GM06990 (cell line): ENCODE measurements at regions not wholly inside any gene's neighbourhood (a gene's known extent, or its start where the extent isn't known, plus 50 kb on each side); places are given as distances from the start of the nearest gene placed in this dataset.

Experiments used
- DNase-seq: peaks from one replicate; pipeline ENCODE4 v3.0.0-alpha.2; 2011; ENCODE audit not compliant: insufficient read length; ENCODE audit errors: extremely low read depth
- H3K27me3 ChIP-seq: replicated peaks from 2 replicates; pipeline ENCODE4 v1.6.0; 2011; ENCODE audit warnings: low read length; ENCODE audit not compliant: control insufficient read depth, insufficient read depth
- H3K36me3 ChIP-seq: 2 replicates; pipeline ENCODE4 v1.5.1; 2011; ENCODE audit warnings: low read length; ENCODE audit not compliant: control insufficient read depth, insufficient read depth
- H3K4me3 ChIP-seq: replicated peaks from 2 replicates; pipeline ENCODE4 v1.5.1; 2011; ENCODE audit warnings: low read depth, mild to moderate bottlenecking, control low read depth, low read length
- TF ChIP-seq, protein P1 (sequence below): IDR thresholded peaks from 2 replicates; pipeline ENCODE4 v1.5.1; 2011; ENCODE audit warnings: low read length, control low read depth, mild to moderate bottlenecking, inconsistent platforms; ENCODE audit not compliant: insufficient read depth, poor library complexity, severe bottlenecking

DNA sequence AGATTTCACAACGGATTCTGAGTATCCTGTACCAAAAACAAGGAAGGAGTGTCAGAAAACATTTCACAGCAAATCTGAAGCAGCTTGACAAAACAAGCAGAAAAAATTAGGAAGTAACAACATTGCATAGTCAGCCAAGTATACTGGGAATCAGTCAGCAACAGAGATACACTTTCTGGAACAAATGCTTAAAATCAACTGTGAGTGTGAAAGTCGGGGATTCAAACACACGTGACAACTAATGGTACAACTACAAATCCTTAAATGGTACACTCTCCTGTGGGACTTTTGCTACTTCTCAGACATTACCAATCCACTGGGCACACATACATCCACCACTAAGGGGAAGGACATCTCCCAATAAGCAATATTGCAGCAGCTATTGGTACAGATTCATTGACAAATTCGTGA lies 296.6 kb upstream of the MME start:
- DNase-seq, result no peak
- H3K4me3 ChIP-seq, result no peak overlapping the region
- TF ChIP-seq, protein P1, sequence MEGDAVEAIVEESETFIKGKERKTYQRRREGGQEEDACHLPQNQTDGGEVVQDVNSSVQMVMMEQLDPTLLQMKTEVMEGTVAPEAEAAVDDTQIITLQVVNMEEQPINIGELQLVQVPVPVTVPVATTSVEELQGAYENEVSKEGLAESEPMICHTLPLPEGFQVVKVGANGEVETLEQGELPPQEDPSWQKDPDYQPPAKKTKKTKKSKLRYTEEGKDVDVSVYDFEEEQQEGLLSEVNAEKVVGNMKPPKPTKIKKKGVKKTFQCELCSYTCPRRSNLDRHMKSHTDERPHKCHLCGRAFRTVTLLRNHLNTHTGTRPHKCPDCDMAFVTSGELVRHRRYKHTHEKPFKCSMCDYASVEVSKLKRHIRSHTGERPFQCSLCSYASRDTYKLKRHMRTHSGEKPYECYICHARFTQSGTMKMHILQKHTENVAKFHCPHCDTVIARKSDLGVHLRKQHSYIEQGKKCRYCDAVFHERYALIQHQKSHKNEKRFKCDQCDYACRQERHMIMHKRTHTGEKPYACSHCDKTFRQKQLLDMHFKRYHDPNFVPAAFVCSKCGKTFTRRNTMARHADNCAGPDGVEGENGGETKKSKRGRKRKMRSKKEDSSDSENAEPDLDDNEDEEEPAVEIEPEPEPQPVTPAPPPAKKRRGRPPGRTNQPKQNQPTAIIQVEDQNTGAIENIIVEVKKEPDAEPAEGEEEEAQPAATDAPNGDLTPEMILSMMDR, result no peak
- H3K36me3 ChIP-seq, result no peaks in the 10 kb centered on the region
- no peaks in the 10 kb centered on the region for H3K27me3 ChIP-seq

DNA sequence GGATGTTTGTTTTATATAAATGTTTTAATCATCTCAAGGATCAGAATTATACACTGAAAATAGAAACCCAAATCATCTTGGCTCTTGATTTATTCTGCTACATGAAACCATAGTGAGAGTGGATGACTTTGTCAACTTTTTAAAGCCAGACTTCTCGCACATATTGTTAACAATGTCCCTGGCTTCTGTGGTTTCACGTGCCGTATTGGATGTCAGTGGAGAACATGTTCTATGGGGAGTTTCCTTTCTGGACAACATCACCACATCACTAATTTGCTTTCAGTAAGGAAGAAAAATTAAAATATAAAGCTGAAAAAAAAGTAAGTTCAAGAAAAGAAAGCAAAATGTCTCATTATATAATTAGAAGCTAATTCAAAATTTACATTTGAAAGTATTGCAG lies 297.1 kb upstream of the MME start:
- Histone ChIP-seq H3K4me3 (no peak overlapping the region), H3K36me3 (no peaks in the 10 kb centered on the region), H3K27me3 (no peaks in the 10 kb centered on the region)
- TF ChIP-seq, protein P1, result no peak
- DNase-seq, result no peak

DNA sequence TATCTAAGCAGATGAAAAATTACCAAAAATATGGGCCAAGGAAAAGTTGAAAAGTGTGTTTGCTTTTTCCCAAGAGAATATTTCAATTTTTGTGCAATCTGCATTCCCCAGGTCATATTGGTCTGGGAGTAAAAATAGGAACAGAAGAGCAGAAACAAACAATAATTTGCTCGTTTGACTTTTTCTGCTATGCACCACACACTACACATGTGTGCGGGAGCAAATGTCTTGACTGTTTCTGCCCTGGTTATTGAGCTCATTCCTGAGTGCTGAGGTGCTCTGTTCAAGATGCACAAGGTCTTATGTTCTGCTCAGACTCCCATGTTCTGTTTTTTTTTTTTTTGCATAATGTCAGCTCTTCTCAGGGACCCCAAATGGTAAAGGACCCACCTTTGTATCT lies 298.0 kb upstream of the MME start:
- DNase-seq, result no peak

DNA sequence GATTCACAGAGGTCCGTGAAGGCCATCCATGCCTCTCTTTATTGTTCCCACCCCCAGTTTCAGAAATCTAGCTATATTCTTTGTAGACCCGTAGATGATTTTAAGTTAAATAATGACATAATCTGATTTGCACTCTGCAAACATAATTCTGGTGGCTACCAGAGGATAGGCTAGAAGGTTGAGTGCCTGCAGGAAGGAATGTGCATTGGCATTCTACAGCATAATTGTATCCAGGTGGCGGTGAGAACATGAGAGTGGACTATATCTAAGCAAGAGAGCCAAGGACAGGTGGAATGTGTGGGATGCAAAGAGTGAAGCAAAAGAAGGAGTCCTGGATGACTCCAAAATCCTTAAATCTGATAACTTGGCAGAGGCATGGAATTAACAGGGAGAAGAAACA lies 298.5 kb upstream of the MME start:
- DNase-seq, result no peak
- TF ChIP-seq, protein P1, result no peak
- Histone ChIP-seq H3K4me3 (no peak overlapping the region), H3K27me3 (no peaks in the 10 kb centered on the region), H3K36me3 (no peaks in the 10 kb centered on the region)

More for the DNA sequence above, 298.0 kb upstream of the MME start:
- TF ChIP-seq, protein P1, result no peak
- no peak overlapping the region for H3K4me3 ChIP-seq
- H3K36me3 ChIP-seq, result no peaks in the 10 kb centered on the region
- H3K27me3 ChIP-seq, result no peaks in the 10 kb centered on the region

DNA sequence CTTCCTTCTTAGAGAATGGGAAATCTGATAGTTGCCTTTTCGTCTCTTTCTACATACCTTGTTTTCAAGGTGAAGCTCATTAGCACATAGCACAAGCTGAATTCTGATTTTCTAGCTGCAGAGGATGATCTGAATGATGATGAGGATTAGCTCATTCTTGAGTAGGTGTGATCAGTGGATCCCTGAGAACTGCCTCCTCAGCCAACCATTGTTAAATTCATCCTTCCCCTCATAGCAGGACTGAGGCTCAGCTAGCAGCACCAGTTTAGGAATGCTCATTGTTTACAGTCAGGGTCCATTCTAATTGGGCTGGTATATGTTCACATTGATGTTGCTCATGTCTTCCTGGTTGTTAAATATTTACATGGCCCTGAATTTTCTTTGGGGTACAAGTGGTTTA lies 299.9 kb upstream of the MME start:
- H3K36me3 ChIP-seq, result no peaks in the 10 kb centered on the region
- TF ChIP-seq, protein P1, result no peak

DNA sequence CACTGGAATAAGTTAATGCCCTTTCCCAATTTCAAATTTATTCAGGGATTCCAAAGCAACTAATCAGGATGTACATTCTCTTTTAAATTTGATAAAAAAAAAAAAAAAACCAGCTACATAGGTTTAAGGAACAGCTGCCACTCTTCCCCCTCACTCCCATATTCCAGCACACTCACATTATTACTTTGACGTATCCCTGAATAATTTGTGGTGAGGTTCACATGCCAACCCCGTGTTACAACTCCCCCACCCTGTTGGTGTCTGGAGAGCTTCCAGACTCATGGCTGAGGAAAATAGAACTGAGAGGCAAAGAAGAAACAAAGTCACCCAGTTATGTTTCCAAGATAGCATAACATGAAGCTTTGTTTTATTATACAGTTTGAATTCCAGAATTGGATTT lies 300.5 kb upstream of the MME start:
- Histone ChIP-seq H3K4me3 (no peak overlapping the region), H3K27me3 (no peaks in the 10 kb centered on the region), H3K36me3 (no peaks in the 10 kb centered on the region)
- DNase-seq, result no peak
- TF ChIP-seq, protein P1, result no peak

More for the DNA sequence above, 299.9 kb upstream of the MME start:
- H3K4me3 ChIP-seq, result no peak overlapping the region
- DNase-seq, result no peak
- H3K27me3 ChIP-seq, result no peaks in the 10 kb centered on the region
